ENCODE measurements at regions not wholly inside any gene's neighbourhood (a gene's known extent, or its start where the extent isn't known, plus 50 kb on each side); places are given as distances from the start of the nearest gene placed in this dataset.

- Histone ChIP-seq H3K36me3 (ENCODE audit: control insufficient read depth in 4 of 4, insufficient read depth in 3 of 4, low read depth in 1 of 4, low read length in 3 of 4) (no peaks in the 10 kb centered on the region), H3K4me3 (ENCODE audit: low read depth in 1 of 3, low read length in 3 of 3) (no peak overlapping the region), H3K27ac (ENCODE audit: low read depth in 1 of 2, low read length in 2 of 2) (no peak overlapping the region), H3K9ac (ENCODE audit: low read depth in 1 of 2, low read length in 2 of 2) (no peak overlapping the region), H3K4me1 (ENCODE audit: control insufficient read depth in 4 of 4, insufficient read depth in 4 of 4, low read length in 3 of 4) (peaks cover 0 to 5% (median 0%) of the 10 kb centered on the region in 4 donors), H3K9me3 (ENCODE audit: control insufficient read depth in 4 of 4, low read length in 3 of 4) (no peaks in the 10 kb centered on the region), H3K27me3 (ENCODE audit: control insufficient read depth in 4 of 4, insufficient read depth in 4 of 4, low read length in 3 of 4) (no peaks in the 10 kb centered on the region)
- 63% methylated on average over 24 of the region's 24 CpGs for WGBS
- TF ChIP-seq CTCF (IDR thresholded peaks at IDR 0.05; ENCODE audit: low read depth, low read length, missing input control) (no peak), MAX (IDR thresholded peaks at IDR 0.05) (no peak), JUND (IDR thresholded peaks at IDR 0.05) (no peak)
- no peak for DNase-seq (ENCODE audit: low spot score)
Measured at GRCh38 chr14:104321088-104321801, 182.9 kb downstream of the KIF26A start.

GRCh38 chr14:104321802-104322130, 183.4 kb downstream of the KIF26A start:
- WGBS, result 83% methylated on average over 11 of the region's 11 CpGs
- DNase-seq (ENCODE audit: low spot score), result no peak
- no peak for TF ChIP-seq REST (IDR thresholded peaks at IDR 0.05)
- no peak for TF ChIP-seq ZBTB33 (IDR thresholded peaks at IDR 0.05)
- TF ChIP-seq FOXA1 (IDR thresholded peaks at IDR 0.05), result no peak
- TF ChIP-seq HNF4G (IDR thresholded peaks at IDR 0.05), result no peak
- TF ChIP-seq CTCF (IDR thresholded peaks at IDR 0.05; ENCODE audit: low read depth, low read length, missing input control), result no peak
- no peak for TF ChIP-seq NR2F2 (IDR thresholded peaks at IDR 0.05)
- no peak for TF ChIP-seq ATF3 (IDR thresholded peaks at IDR 0.05)
- no peak for TF ChIP-seq RAD21 (IDR thresholded peaks at IDR 0.05)
- no peak for TF ChIP-seq EGR1 (IDR thresholded peaks at IDR 0.05; ENCODE audit: low read depth in 2 of 2)
- no peak for TF ChIP-seq MAX (IDR thresholded peaks at IDR 0.05)
- TF ChIP-seq TAF1 (conservative IDR thresholded peaks at IDR 0.05), result no peak
- no peak for TF ChIP-seq YY1 (IDR thresholded peaks at IDR 0.05)
- TF ChIP-seq JUND (IDR thresholded peaks at IDR 0.05), result no peak
- TF ChIP-seq GABPA (IDR thresholded peaks at IDR 0.05 in 1 of 2, conservative IDR thresholded peaks at IDR 0.05 in 1 of 2), result no peak
- no peak for TF ChIP-seq FOXA2 (IDR thresholded peaks at IDR 0.05)
- TF ChIP-seq SP1 (IDR thresholded peaks at IDR 0.05), result no peak
- TF ChIP-seq HNF4A (conservative IDR thresholded peaks at IDR 0.05), result no peak
- TF ChIP-seq RXRA (IDR thresholded peaks at IDR 0.05), result no peak

More at GRCh38 chr14:104321802-104322130, 183.4 kb downstream of the KIF26A start:
- no peak overlapping the region for H3K27ac ChIP-seq (ENCODE audit: low read depth in 1 of 2, low read length in 2 of 2)
- H3K27me3 ChIP-seq (ENCODE audit: control insufficient read depth in 4 of 4, insufficient read depth in 4 of 4, low read length in 3 of 4), result no peaks in the 10 kb centered on the region
- H3K9me3 ChIP-seq (ENCODE audit: control insufficient read depth in 4 of 4, low read length in 3 of 4), result no peaks in the 10 kb centered on the region
- peaks cover 0 to 5% (median 0%) of the 10 kb centered on the region in 4 donors for H3K4me1 ChIP-seq (ENCODE audit: control insufficient read depth in 4 of 4, insufficient read depth in 4 of 4, low read length in 3 of 4)
- no peak overlapping the region for H3K4me3 ChIP-seq (ENCODE audit: low read depth in 1 of 3, low read length in 3 of 3)
- no peaks in the 10 kb centered on the region for H3K36me3 ChIP-seq (ENCODE audit: control insufficient read depth in 4 of 4, insufficient read depth in 3 of 4, low read depth in 1 of 4, low read length in 3 of 4)
- no peak overlapping the region for H3K9ac ChIP-seq (ENCODE audit: low read depth in 1 of 2, low read length in 2 of 2)
